RCC 7860 (cell line): ENCODE measurements at regions not wholly inside any gene's neighbourhood (a gene's known extent, or its start where the extent isn't known, plus 50 kb on each side); places are given as distances from the start of the nearest gene placed in this dataset.
"Not testable (repeated sequence)": the region's sequence is repeated elsewhere in the genome, so short reads cannot be mapped to it uniquely, and the experiment has no call there.

Experiments used
- DNase-seq: peaks from one replicate; pipeline ENCODE4 v3.0.0-alpha.2; 2015; ENCODE audit warnings: low spot score
- FAIRE-seq: peaks from 2 replicates; lab custom pipeline; 2012; peaks lifted over from hg19 to GRCh38; lab: Jason Lieb, UNC

- not testable (repeated sequence) for FAIRE-seq, DNase-seq
Observed at GRCh38 chr21:15454931-15455330, 274.9 kb upstream of the USP25 start.

GRCh38 chr21:15455819-15456462, 273.8 kb upstream of the USP25 start:
- FAIRE-seq (no peak), DNase-seq (no peak)

GRCh38 chr21:15457965-15458364, 271.8 kb upstream of the USP25 start:
- DNase-seq: no peak
- FAIRE-seq: no peak

- no peak for DNase-seq
- no peak for FAIRE-seq
Observed at GRCh38 chr21:15462092-15462491, 267.7 kb upstream of the USP25 start.

- no peak for DNase-seq
- FAIRE-seq: peak; percentile 35
Observed at GRCh38 chr21:15466329-15466728, 263.5 kb upstream of the USP25 start.

- DNase-seq: no peak
- no peak for FAIRE-seq
Observed at GRCh38 chr21:15468368-15468767, 261.4 kb upstream of the USP25 start.

GRCh38 chr21:15472108-15473040, 257.4 kb upstream of the USP25 start:
- FAIRE-seq (no peak), DNase-seq (no peak)

- not testable (repeated sequence) for DNase-seq, FAIRE-seq
Observed at GRCh38 chr21:15477773-15478172, 252.0 kb upstream of the USP25 start.

- no peak for DNase-seq
- no peak for FAIRE-seq
Observed at GRCh38 chr21:15480160-15480559, 249.6 kb upstream of the USP25 start.

- peak; percentile 77 for DNase-seq
- FAIRE-seq: peak; percentile 76
Observed at GRCh38 chr21:15483138-15483780, 246.5 kb upstream of the USP25 start.

- FAIRE-seq (no peak), DNase-seq (no peak)
Observed at GRCh38 chr21:15486460-15487195, 243.2 kb upstream of the USP25 start.

- FAIRE-seq (no peak), DNase-seq (no peak)
Observed at GRCh38 chr21:15487196-15487550, 242.6 kb upstream of the USP25 start.

- FAIRE-seq (no peak), DNase-seq (no peak)
Observed at GRCh38 chr21:15491100-15491499, 238.7 kb upstream of the USP25 start.

- DNase-seq: no peak
- no peak for FAIRE-seq
Observed at GRCh38 chr21:15493646-15494045, 236.1 kb upstream of the USP25 start.

- DNase-seq: no peak
- FAIRE-seq: no peak
Observed at GRCh38 chr21:15494481-15494880, 235.3 kb upstream of the USP25 start.

GRCh38 chr21:15495965-15496364, 233.8 kb upstream of the USP25 start:
- FAIRE-seq (no peak), DNase-seq (peak; percentile 56)

- FAIRE-seq: no peak
- no peak for DNase-seq
Observed at GRCh38 chr21:15496911-15497310, 232.9 kb upstream of the USP25 start.

- DNase-seq: no peak
Observed at GRCh38 chr21:15498455-15498854, 231.3 kb upstream of the USP25 start.

GRCh38 chr21:15506086-15506485, 223.7 kb upstream of the USP25 start:
- no peak for FAIRE-seq
- no peak for DNase-seq

More at GRCh38 chr21:15498455-15498854, 231.3 kb upstream of the USP25 start:
- no peak for FAIRE-seq

- no peak for DNase-seq
Observed at GRCh38 chr21:15508554-15508953, 221.2 kb upstream of the USP25 start.

More at GRCh38 chr21:15508554-15508953, 221.2 kb upstream of the USP25 start:
- no peak for FAIRE-seq
